GM18867 (cell line): ENCODE measurements at regions not wholly inside any gene's neighbourhood (a gene's known extent, or its start where the extent isn't known, plus 50 kb on each side); places are given as distances from the start of the nearest gene placed in this dataset.
A peak's percentile ranks its signal among the peaks of the same experiment; 100 is the strongest.
"Not testable (repeated sequence)": the region's sequence is repeated elsewhere in the genome, so short reads cannot be mapped to it uniquely, and the experiment has no call there.

Experiments used
- ATAC-seq: cut with Tn5 transposase; IDR thresholded peaks from one replicate; pipeline ENCODE4 v1.9.1; 2021; ENCODE audit warnings: mild to moderate bottlenecking, moderate library complexity; ENCODE audit not compliant: unreplicated experiment

- ATAC-seq, result no peak
Measured at GRCh38 chr2:11877764-11878163, 131.3 kb downstream of the LPIN1 start.

- not testable (repeated sequence) for ATAC-seq
Measured at GRCh38 chr2:11885253-11885652, 138.8 kb downstream of the LPIN1 start.

- not testable (repeated sequence) for ATAC-seq
Measured at GRCh38 chr2:11886899-11887298, 140.5 kb downstream of the LPIN1 start.

- ATAC-seq, result no peak
Measured at GRCh38 chr2:11889101-11889850, 142.8 kb downstream of the LPIN1 start.

GRCh38 chr2:11889854-11890253 lies 143.4 kb downstream of the LPIN1 start:
- ATAC-seq, result no peak

- ATAC-seq, result no peak
Measured at GRCh38 chr2:11891028-11891427, 144.6 kb downstream of the LPIN1 start.

- no peak for ATAC-seq
Measured at GRCh38 chr2:11891671-11892440, 145.4 kb downstream of the LPIN1 start.

- ATAC-seq, result no peak
Measured at GRCh38 chr2:11896386-11896785, 150.0 kb downstream of the LPIN1 start.

GRCh38 chr2:11898576-11898975 lies 152.1 kb downstream of the LPIN1 start:
- no peak for ATAC-seq

- no peak for ATAC-seq
Measured at GRCh38 chr2:11899264-11899818, 152.9 kb downstream of the LPIN1 start.

GRCh38 chr2:11900891-11901290 lies 154.5 kb downstream of the LPIN1 start:
- ATAC-seq, result not testable (repeated sequence)

- no peak for ATAC-seq
Measured at GRCh38 chr2:11901351-11902069, 155.1 kb downstream of the LPIN1 start.

GRCh38 chr2:11903085-11903606 lies 156.7 kb downstream of the LPIN1 start:
- ATAC-seq, result no peak

- ATAC-seq, result peak; percentile 63
Measured at GRCh38 chr2:11904029-11904428, 157.6 kb downstream of the LPIN1 start.

GRCh38 chr2:11904941-11905340 lies 158.5 kb downstream of the LPIN1 start:
- ATAC-seq, result no peak

- ATAC-seq, result no peak
Measured at GRCh38 chr2:11907190-11907589, 160.8 kb downstream of the LPIN1 start.

- peak; percentile 78 for ATAC-seq
Measured at GRCh38 chr2:11910971-11911370, 164.5 kb downstream of the LPIN1 start.

GRCh38 chr2:11912980-11913379 lies 166.5 kb downstream of the LPIN1 start:
- no peak for ATAC-seq

GRCh38 chr2:11914455-11914854 lies 168.0 kb downstream of the LPIN1 start:
- ATAC-seq, result no peak

- no peak for ATAC-seq
Measured at GRCh38 chr2:11915650-11916049, 169.2 kb downstream of the LPIN1 start.

GRCh38 chr2:11919953-11920352 lies 173.5 kb downstream of the LPIN1 start:
- no peak for ATAC-seq
